Type B pancreatic cell (in vitro differentiated cells): ENCODE measurements at regions not wholly inside any gene's neighbourhood (a gene's known extent, or its start where the extent isn't known, plus 50 kb on each side); places are given as distances from the start of the nearest gene placed in this dataset.

ENCODE experiments used
- DNase-seq: peaks from one replicate; pipeline ENCODE4 v3.0.0; 2021; ENCODE audit warnings: mixed read lengths; ENCODE audit not compliant: unreplicated experiment; ENCODE audit errors: extremely low spot score
- H3K27ac Mint-ChIP-seq: 2 replicates; pipeline ENCODE4 v1.8.0; 2021; ENCODE audit warnings: mild to moderate bottlenecking, mixed read lengths
- H3K27me3 Mint-ChIP-seq: 2 replicates; pipeline ENCODE4 v1.8.0; 2021; ENCODE audit warnings: mixed read lengths
- H3K36me3 Mint-ChIP-seq: 2 replicates; pipeline ENCODE4 v1.8.0; 2021; ENCODE audit warnings: mixed read lengths
- H3K4me1 Mint-ChIP-seq: one replicate; pipeline ENCODE4 v1.8.0; 2021; ENCODE audit warnings: mixed read lengths; ENCODE audit not compliant: unreplicated experiment
- H3K4me3 Mint-ChIP-seq: 2 replicates; pipeline ENCODE4 v1.8.0; 2021; ENCODE audit warnings: mild to moderate bottlenecking, mixed read lengths
- H3K9me3 Mint-ChIP-seq: 2 replicates; pipeline ENCODE4 v1.8.0; 2021; ENCODE audit warnings: mixed read lengths
- CTCF ChIP-seq: fragments of 200-600 bp; sonication (generic); conservative IDR thresholded peaks from 2 replicates; pipeline ENCODE4 v1.5.0; 2021; ENCODE audit warnings: antibody characterized with exemption, mild to moderate bottlenecking

GRCh38 chr3:83393276-83393675 lies 1565.5 kb upstream of the CADM2 start:
- no peaks in the 10 kb centered on the region for H3K36me3 Mint-ChIP-seq
- no peak overlapping the region for H3K4me3 Mint-ChIP-seq
- no peak for DNase-seq
- no peaks in the 10 kb centered on the region for H3K4me1 Mint-ChIP-seq
- H3K27ac Mint-ChIP-seq, result no peak overlapping the region
- no peak for TF ChIP-seq CTCF
- H3K9me3 Mint-ChIP-seq, result no peaks in the 10 kb centered on the region
- no peaks in the 10 kb centered on the region for H3K27me3 Mint-ChIP-seq

GRCh38 chr3:83403927-83404326 lies 1554.9 kb upstream of the CADM2 start:
- H3K36me3 Mint-ChIP-seq, result no peaks in the 10 kb centered on the region
- H3K4me3 Mint-ChIP-seq, result no peak overlapping the region
- TF ChIP-seq CTCF, result no peak
- no peak for DNase-seq
- no peaks in the 10 kb centered on the region for H3K27me3 Mint-ChIP-seq
- H3K4me1 Mint-ChIP-seq, result no peaks in the 10 kb centered on the region
- H3K27ac Mint-ChIP-seq, result no peak overlapping the region
- H3K9me3 Mint-ChIP-seq, result no peaks in the 10 kb centered on the region

DNA sequence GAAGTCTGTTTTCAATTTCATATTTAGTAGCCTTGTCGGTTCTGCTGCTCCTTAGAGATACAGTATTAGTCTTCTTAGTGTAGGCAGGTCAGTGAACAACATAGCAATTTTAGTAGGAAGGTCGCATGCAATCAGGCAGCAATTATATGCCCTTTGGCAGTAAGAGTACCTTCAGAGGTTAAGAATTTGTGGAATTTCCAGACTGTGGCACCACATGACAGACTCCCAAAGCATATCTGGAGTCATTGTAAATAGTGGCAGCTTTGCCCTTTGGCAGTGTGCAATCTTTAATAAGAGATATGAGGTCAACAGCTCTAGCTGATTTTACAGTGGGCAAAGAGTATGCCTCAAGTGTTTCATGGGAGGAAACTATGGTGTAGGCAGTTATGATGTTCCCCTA lies 1532.5 kb upstream of the CADM2 start:
- DNase-seq, result no peak
- TF ChIP-seq CTCF, result no peak
- Mint-ChIP-seq H3K27me3 (no peaks in the 10 kb centered on the region), H3K36me3 (no peaks in the 10 kb centered on the region), H3K27ac (no peak overlapping the region), H3K4me1 (peaks cover 6% of the 10 kb centered on the region), H3K9me3 (no peaks in the 10 kb centered on the region), H3K4me3 (no peak overlapping the region)

GRCh38 chr3:83434880-83435587 lies 1523.8 kb upstream of the CADM2 start:
- no peak overlapping the region for H3K27ac Mint-ChIP-seq

DNA sequence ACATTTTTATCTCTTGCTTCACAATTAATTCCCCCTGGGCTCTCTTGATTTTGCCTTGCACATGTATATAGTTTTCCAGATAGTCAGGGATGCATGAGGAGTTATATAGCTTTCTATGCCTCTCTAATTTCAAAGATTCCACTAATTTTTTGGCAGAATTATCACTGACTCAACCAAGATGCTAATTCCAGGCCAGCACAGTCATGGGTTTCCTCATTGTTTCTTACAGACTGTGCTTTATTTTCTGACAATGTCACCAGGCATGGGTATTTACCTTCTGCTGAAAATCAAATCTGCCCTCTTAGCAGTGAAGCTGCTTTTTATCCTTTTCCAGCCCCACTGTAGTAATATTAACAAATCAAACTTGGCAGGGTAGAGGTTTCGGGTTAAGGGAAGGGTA lies 1520.6 kb upstream of the CADM2 start:
- H3K27me3 Mint-ChIP-seq, result no peaks in the 10 kb centered on the region
- H3K4me1 Mint-ChIP-seq, result peaks cover 14% of the 10 kb centered on the region
- no peak for TF ChIP-seq CTCF
- H3K36me3 Mint-ChIP-seq, result no peaks in the 10 kb centered on the region
- H3K4me3 Mint-ChIP-seq, result no peak overlapping the region
- DNase-seq, result no peak
- no peak overlapping the region for H3K27ac Mint-ChIP-seq
- H3K9me3 Mint-ChIP-seq, result no peaks in the 10 kb centered on the region

More at GRCh38 chr3:83434880-83435587, 1523.8 kb upstream of the CADM2 start:
- H3K36me3 Mint-ChIP-seq, result no peaks in the 10 kb centered on the region
- no peak for TF ChIP-seq CTCF
- H3K4me1 Mint-ChIP-seq, result peaks cover 14% of the 10 kb centered on the region
- H3K9me3 Mint-ChIP-seq, result no peaks in the 10 kb centered on the region
- no peak for DNase-seq
- H3K27me3 Mint-ChIP-seq, result no peaks in the 10 kb centered on the region
- H3K4me3 Mint-ChIP-seq, result no peak overlapping the region
